ENCODE measurements at regions not wholly inside any gene's neighbourhood (a gene's known extent, or its start where the extent isn't known, plus 50 kb on each side); places are given as distances from the start of the nearest gene placed in this dataset.
A peak's percentile ranks its signal among the peaks of the same experiment; 100 is the strongest.

DNA sequence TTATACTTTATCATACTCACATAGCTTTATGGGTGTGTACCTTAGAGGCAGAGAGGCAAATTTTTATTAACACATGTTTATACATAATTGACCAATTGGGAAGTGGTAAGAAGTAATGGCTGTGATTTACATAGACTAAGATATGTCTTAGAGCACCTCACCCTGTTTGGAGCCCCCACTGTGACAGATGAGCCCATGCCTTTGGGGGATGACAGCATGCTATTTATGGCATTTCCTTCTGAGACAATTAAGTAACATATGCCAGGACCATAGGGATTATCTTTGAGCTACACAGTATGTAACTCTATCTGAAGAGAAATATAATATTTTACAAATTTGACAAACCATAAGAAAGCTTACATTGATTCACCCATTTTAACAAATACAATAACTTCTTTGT is 1655.3 kb upstream of the ACVR2A start:
- no peak for DNase-seq (ENCODE audit: extremely low spot score, unreplicated experiment)
- no peaks in the 10 kb centered on the region for H3K36me3 Mint-ChIP-seq (ENCODE audit: unreplicated experiment)
- no peaks in the 10 kb centered on the region for H3K27me3 Mint-ChIP-seq (ENCODE audit: unreplicated experiment)
- TF ChIP-seq, protein P1, sequence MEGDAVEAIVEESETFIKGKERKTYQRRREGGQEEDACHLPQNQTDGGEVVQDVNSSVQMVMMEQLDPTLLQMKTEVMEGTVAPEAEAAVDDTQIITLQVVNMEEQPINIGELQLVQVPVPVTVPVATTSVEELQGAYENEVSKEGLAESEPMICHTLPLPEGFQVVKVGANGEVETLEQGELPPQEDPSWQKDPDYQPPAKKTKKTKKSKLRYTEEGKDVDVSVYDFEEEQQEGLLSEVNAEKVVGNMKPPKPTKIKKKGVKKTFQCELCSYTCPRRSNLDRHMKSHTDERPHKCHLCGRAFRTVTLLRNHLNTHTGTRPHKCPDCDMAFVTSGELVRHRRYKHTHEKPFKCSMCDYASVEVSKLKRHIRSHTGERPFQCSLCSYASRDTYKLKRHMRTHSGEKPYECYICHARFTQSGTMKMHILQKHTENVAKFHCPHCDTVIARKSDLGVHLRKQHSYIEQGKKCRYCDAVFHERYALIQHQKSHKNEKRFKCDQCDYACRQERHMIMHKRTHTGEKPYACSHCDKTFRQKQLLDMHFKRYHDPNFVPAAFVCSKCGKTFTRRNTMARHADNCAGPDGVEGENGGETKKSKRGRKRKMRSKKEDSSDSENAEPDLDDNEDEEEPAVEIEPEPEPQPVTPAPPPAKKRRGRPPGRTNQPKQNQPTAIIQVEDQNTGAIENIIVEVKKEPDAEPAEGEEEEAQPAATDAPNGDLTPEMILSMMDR (IDR thresholded peaks at IDR 0.05) = no peak
- no peak overlapping the region for H3K27ac Mint-ChIP-seq (ENCODE audit: unreplicated experiment)
- peaks cover 10% of the 10 kb centered on the region for H3K4me1 Mint-ChIP-seq (ENCODE audit: unreplicated experiment)
- no peak overlapping the region for H3K4me3 Mint-ChIP-seq (ENCODE audit: unreplicated experiment)
- no peaks in the 10 kb centered on the region for H3K9me3 Mint-ChIP-seq (ENCODE audit: unreplicated experiment)

GRCh38 chr2:146173934-146174333 is 1654.0 kb upstream of the ZEB2 start:
- DNase-seq (ENCODE audit: extremely low spot score, unreplicated experiment) = no peak
- Mint-ChIP-seq H3K27ac (ENCODE audit: unreplicated experiment) (no peak overlapping the region), H3K27me3 (ENCODE audit: unreplicated experiment) (no peaks in the 10 kb centered on the region), H3K36me3 (ENCODE audit: unreplicated experiment) (peaks cover 5% of the 10 kb centered on the region), H3K4me1 (ENCODE audit: unreplicated experiment) (no peaks in the 10 kb centered on the region), H3K4me3 (ENCODE audit: unreplicated experiment) (no peak overlapping the region), H3K9me3 (ENCODE audit: unreplicated experiment) (peaks cover 25% of the 10 kb centered on the region)
- TF ChIP-seq, protein P1 (IDR thresholded peaks at IDR 0.05) = no peak

- TF ChIP-seq, protein P1 (IDR thresholded peaks at IDR 0.05) = no peak
- Mint-ChIP-seq H3K27me3 (ENCODE audit: unreplicated experiment) (no peaks in the 10 kb centered on the region), H3K36me3 (ENCODE audit: unreplicated experiment) (no peaks in the 10 kb centered on the region), H3K27ac (ENCODE audit: unreplicated experiment) (no peak overlapping the region), H3K9me3 (ENCODE audit: unreplicated experiment) (no peaks in the 10 kb centered on the region), H3K4me3 (ENCODE audit: unreplicated experiment) (no peak overlapping the region), H3K4me1 (ENCODE audit: unreplicated experiment) (peaks cover 6% of the 10 kb centered on the region)
- DNase-seq (ENCODE audit: extremely low spot score, unreplicated experiment) = no peak
Observed at GRCh38 chr2:146161256-146161882, 1641.5 kb upstream of the ZEB2 start.

GRCh38 chr2:146158072-146158674 is 1638.3 kb upstream of the ZEB2 start:
- H3K9me3 Mint-ChIP-seq (ENCODE audit: unreplicated experiment) = no peaks in the 10 kb centered on the region
- H3K36me3 Mint-ChIP-seq (ENCODE audit: unreplicated experiment) = no peaks in the 10 kb centered on the region
- H3K4me1 Mint-ChIP-seq (ENCODE audit: unreplicated experiment) = peaks cover 6% of the 10 kb centered on the region
- H3K27me3 Mint-ChIP-seq (ENCODE audit: unreplicated experiment) = no peaks in the 10 kb centered on the region
- TF ChIP-seq, protein P1 (IDR thresholded peaks at IDR 0.05) = no peak
- no peak overlapping the region for H3K4me3 Mint-ChIP-seq (ENCODE audit: unreplicated experiment)
- no peak for DNase-seq (ENCODE audit: extremely low spot score, unreplicated experiment)
- no peak overlapping the region for H3K27ac Mint-ChIP-seq (ENCODE audit: unreplicated experiment)

DNA sequence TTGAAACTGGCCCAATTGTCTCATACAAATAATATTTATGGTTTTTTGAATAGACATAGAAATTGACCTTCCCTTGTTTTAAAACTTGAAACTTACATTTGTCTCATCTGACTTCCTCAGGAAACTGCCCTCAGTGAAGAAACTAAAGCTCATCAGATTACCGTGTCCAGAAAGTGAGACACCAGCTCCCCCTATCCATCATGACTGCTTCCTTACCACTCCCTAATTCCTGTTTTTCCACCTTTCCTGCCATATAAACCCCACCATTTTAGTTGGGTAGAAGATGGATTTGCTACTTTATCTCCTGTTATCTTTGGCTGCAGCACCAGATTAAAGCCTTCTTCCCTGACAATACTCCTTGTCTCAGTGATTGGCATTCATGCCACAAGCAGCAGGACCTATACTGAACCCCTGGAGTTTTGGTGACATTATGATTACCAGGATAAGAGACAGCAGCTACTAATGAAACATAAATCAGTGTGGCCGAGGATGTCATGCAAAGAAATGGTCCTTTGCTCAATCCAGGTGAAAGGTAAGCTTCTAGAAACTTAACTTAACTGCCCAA is 1627.6 kb upstream of the ZEB2 start:
- no peaks in the 10 kb centered on the region for H3K27me3 Mint-ChIP-seq (ENCODE audit: unreplicated experiment)

More for the DNA sequence above, 1627.6 kb upstream of the ZEB2 start:
- Mint-ChIP-seq H3K27ac (ENCODE audit: unreplicated experiment) (no peak overlapping the region), H3K9me3 (ENCODE audit: unreplicated experiment) (no peaks in the 10 kb centered on the region), H3K4me3 (ENCODE audit: unreplicated experiment) (no peak overlapping the region), H3K36me3 (ENCODE audit: unreplicated experiment) (peaks cover 3% of the 10 kb centered on the region), H3K4me1 (ENCODE audit: unreplicated experiment) (peaks cover 24% of the 10 kb centered on the region)
- TF ChIP-seq, protein P1 (IDR thresholded peaks at IDR 0.05) = peak; percentile 11
- no peak for DNase-seq (ENCODE audit: extremely low spot score, unreplicated experiment)

Data from osteocyte (in vitro differentiated cells).